SK-N-SH (cell line): ENCODE measurements at regions not wholly inside any gene's neighbourhood (a gene's known extent, or its start where the extent isn't known, plus 50 kb on each side); places are given as distances from the start of the nearest gene placed in this dataset.

Source experiments
- CTCF ChIA-PET: fragments of 300-600, 350-600 bp; formaldehyde crosslinking; extraction: SDS; loops from one replicate; lab custom pipeline; 2021; lab: Yijun Ruan, JAX
- POLR2A ChIA-PET: fragments of 350-600 bp; sonication (Branson Sonifier 250); formaldehyde crosslinking; extraction: SDS; loops from one replicate; lab custom pipeline; 2020; ENCODE audit warnings: antibody characterized with exemption, inconsistent platforms; lab: Yijun Ruan, JAX
- DNase-seq: peaks from one replicate; pipeline ENCODE4 v3.0.0; 2012
- H2AFZ ChIP-seq: fragments of 200-600 bp; sonication (generic); 2 replicates; pipeline ENCODE4 v1.8.1; 2016; ENCODE audit warnings: antibody characterized with exemption, mild to moderate bottlenecking, low read depth
- H3F3A ChIP-seq: fragments of 200-600 bp; sonication (generic); replicated peaks from 2 replicates; pipeline ENCODE3; 2016; ENCODE audit warnings: antibody characterized with exemption, mild to moderate bottlenecking; ENCODE audit not compliant: insufficient read depth
- H3K27ac ChIP-seq, 2 experiments: fragments of 200-500 bp in 1 of 2; fragments of 200-600 bp in 1 of 2; sonication (Bioruptor generic) in 1 of 2; sonication (generic), shearing (Covaris generic) in 1 of 2; 2 replicates each; pipeline versions ENCODE4 v1.5.1 to v1.6.1; 2014 to 2016; ENCODE audit warnings: low read depth in 2 of 2, inconsistent platforms in 1 of 2, low read length in 1 of 2, mild to moderate bottlenecking in 1 of 2, mixed read lengths in 1 of 2
- H3K27me3 ChIP-seq: fragments of 200-600 bp; sonication (generic), shearing (Covaris generic); 2 replicates; pipeline ENCODE4 v1.6.1; 2016; ENCODE audit warnings: mixed run types; ENCODE audit not compliant: insufficient read depth
- H3K36me3 ChIP-seq, 2 experiments: fragments of 200-500 bp in 1 of 2; fragments of 200-600 bp in 1 of 2; sonication (Bioruptor generic) in 1 of 2; sonication (generic) in 1 of 2; replicated peaks in 1 of 2; 2 replicates each; pipeline versions ENCODE3 to v1.5.1; 2014 to 2016; ENCODE audit warnings: low read length in 1 of 2, mild to moderate bottlenecking in 1 of 2; ENCODE audit not compliant: insufficient read depth in 2 of 2, control insufficient read depth in 1 of 2
- H3K4me1 ChIP-seq, 2 experiments: fragments of 200-500 bp in 1 of 2; fragments of 200-600 bp in 1 of 2; sonication (Bioruptor generic) in 1 of 2; sonication (generic), shearing (Covaris generic) in 1 of 2; 2 replicates each; pipeline versions ENCODE4 v1.5.1 to v1.6.1; 2014 to 2016; ENCODE audit warnings: low read depth in 1 of 2, low read length in 1 of 2, mixed run types in 1 of 2; ENCODE audit not compliant: insufficient read depth in 2 of 2, control insufficient read depth in 1 of 2
- H3K4me2 ChIP-seq: fragments of 200-600 bp; sonication (generic), shearing (Covaris generic); 2 replicates; pipeline ENCODE4 v1.6.1; 2017; ENCODE audit warnings: mixed run types
- H3K4me3 ChIP-seq, 2 experiments: fragments of 200-500 bp in 1 of 2; fragments of 200-600 bp in 1 of 2; sonication (Bioruptor generic) in 1 of 2; sonication (generic), shearing (Covaris generic) in 1 of 2; 2 replicates each; pipeline versions ENCODE4 v1.5.1 to v1.8.1; 2014 to 2016; ENCODE audit warnings: low read depth in 2 of 2, inconsistent platforms in 1 of 2, low read length in 1 of 2, mild to moderate bottlenecking in 1 of 2, mixed read lengths in 1 of 2, moderate library complexity in 1 of 2
- H3K79me2 ChIP-seq: fragments of 200-600 bp; sonication (generic); 2 replicates; pipeline ENCODE4 v1.8.1; 2017; ENCODE audit warnings: mild to moderate bottlenecking; ENCODE audit not compliant: insufficient read depth
- H3K9ac ChIP-seq: fragments of 200-600 bp; sonication (generic); 2 replicates; pipeline ENCODE4 v1.6.1; 2017; ENCODE audit warnings: mixed run types
- H3K9me2 ChIP-seq: fragments of 200-600 bp; sonication (generic); 2 replicates; pipeline ENCODE4 v1.6.1; 2017; ENCODE audit warnings: mixed run types
- H3K9me3 ChIP-seq: fragments of 200-600 bp; sonication (generic); 2 replicates; pipeline ENCODE4 v1.6.1; 2017; ENCODE audit warnings: mixed run types, mild to moderate bottlenecking, moderate library complexity
- H4K20me1 ChIP-seq: fragments of 200-600 bp; sonication (generic); 2 replicates; pipeline ENCODE4 v1.6.1; 2017; ENCODE audit warnings: mild to moderate bottlenecking, mixed run types; ENCODE audit not compliant: insufficient read depth
- FOSL2 ChIP-seq: IDR thresholded peaks from 2 replicates; pipeline ENCODE4 v1.4.0; 2012; ENCODE audit warnings: low read depth, mild to moderate bottlenecking, moderate library complexity, borderline replicate concordance
- NRF1 ChIP-seq: IDR thresholded peaks from 2 replicates; pipeline ENCODE4 v1.6.1; 2012; ENCODE audit warnings: low read depth, mild to moderate bottlenecking, low read length
- WGBS: methylation state at CpG from one replicate; pipeline ENCODE4 v1.1.6; 2017; ENCODE audit warnings: low lambda C conversion rate; 5-methylcytosine and 5-hydroxymethylcytosine counted together

- Histone ChIP-seq H3K27ac (peak overlapping the region; percentile 31 to 59; a peak in 3 of 4 replicates), H3K9ac (no peak overlapping the region), H3K4me2 (no peak overlapping the region), H3K27me3 (no peaks in the 10 kb centered on the region), H4K20me1 (no peaks in the 10 kb centered on the region), H2AFZ (no peak overlapping the region), H3K4me3 (no peak overlapping the region), H3K4me1 (peaks cover 4 to 6% of the 10 kb centered on the region in 2 experiments; a peak in 1 of 4 replicates)
- WGBS = 63% methylated on average over 7 of the region's 7 CpGs
- POLR2A ChIA-PET = no interaction called here
- DNase-seq = no peak
- 0 out of 2 replicates have a peak, but pooled peaks have one; percentile 10 for TF ChIP-seq FOSL2
- TF ChIP-seq NRF1 = no peak
- TF ChIP-seq, all 33 proteins: peak for 1
- no peaks in the 10 kb centered on the region for H3K9me3 ChIP-seq
- CTCF ChIA-PET = interaction anchor here (0.9 kb wide), 1 partner anchor 25 kb away, joined by 3 read pairs; no protein-coding TSS in a partner anchor
- no peaks in the 10 kb centered on the region for H3F3A ChIP-seq
- no peaks in the 10 kb centered on the region for H3K79me2 ChIP-seq
- H3K36me3 ChIP-seq = no peaks in the 10 kb centered on the region
- no peaks in the 10 kb centered on the region for H3K9me2 ChIP-seq
Observed at GRCh38 chr13:99150575-99151361, 49.9 kb upstream of the UBAC2 start.
